Left renal pelvis (tissue), 4 donors: ENCODE measurements at regions not wholly inside any gene's neighbourhood (a gene's known extent, or its start where the extent isn't known, plus 50 kb on each side); places are given as distances from the start of the nearest gene placed in this dataset.
"Not testable (repeated sequence)": the region's sequence is repeated elsewhere in the genome, so short reads cannot be mapped to it uniquely, and the experiment has no call there.

Experiments used
- DNase-seq, 4 donors: peaks; one replicate each; pipeline ENCODE4 v3.0.0-alpha.2; 2013; ENCODE audit warnings: low read depth in 4 of 4, low spot score in 3 of 4

DNA sequence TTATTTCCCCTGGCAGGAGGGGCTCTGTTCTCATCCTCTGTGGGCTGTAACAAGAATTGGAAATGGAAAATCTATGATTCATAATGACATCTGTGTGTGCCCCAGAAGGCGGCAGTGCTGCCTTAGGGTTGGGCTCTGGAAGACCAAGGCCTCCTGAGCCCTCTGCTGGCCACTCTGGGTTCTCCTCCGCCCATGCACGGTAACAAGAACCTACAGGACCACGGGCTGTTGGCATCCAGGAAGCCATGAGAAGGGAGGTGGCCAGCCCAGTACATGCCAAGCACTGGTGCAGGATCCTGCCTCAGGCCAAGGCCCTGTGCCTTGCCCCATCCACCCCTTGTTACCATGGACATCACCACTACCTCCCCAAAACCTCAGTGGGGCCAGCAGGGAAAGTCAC, 454.2 kb downstream of the TP53TG3F start:
- not testable (repeated sequence) for DNase-seq

DNA sequence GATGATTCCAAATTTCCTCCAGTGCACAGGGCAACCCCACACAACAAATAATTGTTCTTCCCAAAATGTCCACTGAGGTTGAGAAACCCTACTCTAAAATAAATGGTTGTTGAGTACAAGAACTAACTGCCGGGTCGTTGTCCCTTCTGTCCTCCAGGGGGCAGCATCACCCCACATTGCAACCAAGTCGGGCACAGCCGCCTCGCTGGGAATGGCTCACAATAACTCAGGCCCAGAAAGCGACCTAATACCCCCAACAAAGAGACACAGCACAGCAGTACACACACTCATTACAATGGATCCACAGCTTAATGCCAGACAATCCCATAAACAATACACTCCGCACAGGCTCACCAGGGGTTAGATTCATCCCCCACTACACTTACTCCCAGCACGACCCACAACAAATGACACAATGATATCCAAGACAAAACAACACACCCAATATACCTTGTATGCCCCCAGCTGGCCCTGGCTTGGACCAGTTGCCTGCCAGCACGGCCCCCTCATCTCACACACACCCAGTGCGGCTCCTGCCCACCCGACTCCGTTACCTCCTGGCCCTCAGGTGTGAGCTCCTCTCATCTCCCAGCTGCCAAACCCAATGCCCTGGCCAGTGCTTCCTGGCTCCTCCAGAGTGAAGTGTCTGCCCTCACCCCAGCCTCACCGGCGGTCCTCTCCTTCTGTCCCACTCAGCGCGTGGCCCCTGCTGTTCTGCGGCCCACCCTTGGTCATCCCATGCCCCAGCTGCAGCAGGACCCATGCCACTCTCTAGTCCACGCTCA, 461.5 kb downstream of the TP53TG3F start:
- not testable (repeated sequence) for DNase-seq

- DNase-seq, result not testable (repeated sequence)
Measured at GRCh38 chr16:33922914-33923313, 463.5 kb downstream of the TP53TG3F start.

GRCh38 chr16:33928026-33928425, 468.6 kb downstream of the TP53TG3F start:
- not testable (repeated sequence) for DNase-seq

DNA sequence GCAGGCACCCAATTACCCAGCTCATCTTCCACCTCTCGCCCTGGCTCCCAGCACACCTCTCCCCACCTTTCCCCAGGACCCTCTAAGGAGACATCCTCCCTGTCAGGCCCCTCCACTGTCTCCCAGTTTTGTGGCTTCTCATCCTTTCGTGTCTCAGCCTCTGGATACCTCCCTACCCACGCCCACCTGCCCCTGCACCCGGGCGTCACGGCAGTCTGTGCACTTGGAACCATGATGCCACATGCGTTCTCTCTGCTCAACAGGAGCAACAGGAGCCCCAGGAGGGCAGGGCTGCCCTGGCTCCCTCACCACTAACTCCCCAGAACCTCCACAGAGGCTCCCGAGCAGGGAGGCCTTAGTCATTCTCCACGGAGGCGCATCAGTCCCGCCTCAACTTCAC, 472.8 kb downstream of the TP53TG3F start:
- not testable (repeated sequence) for DNase-seq

- DNase-seq, result not testable (repeated sequence)
Measured at GRCh38 chr16:33933039-33933438, 473.6 kb downstream of the TP53TG3F start.

GRCh38 chr16:33935766-33936165, 476.4 kb downstream of the TP53TG3F start:
- DNase-seq, result not testable (repeated sequence)

GRCh38 chr16:33938097-33938496, 478.7 kb downstream of the TP53TG3F start:
- not testable (repeated sequence) for DNase-seq

GRCh38 chr16:33961536-33961935, 502.1 kb downstream of the TP53TG3F start:
- DNase-seq, result not testable (repeated sequence)

DNA sequence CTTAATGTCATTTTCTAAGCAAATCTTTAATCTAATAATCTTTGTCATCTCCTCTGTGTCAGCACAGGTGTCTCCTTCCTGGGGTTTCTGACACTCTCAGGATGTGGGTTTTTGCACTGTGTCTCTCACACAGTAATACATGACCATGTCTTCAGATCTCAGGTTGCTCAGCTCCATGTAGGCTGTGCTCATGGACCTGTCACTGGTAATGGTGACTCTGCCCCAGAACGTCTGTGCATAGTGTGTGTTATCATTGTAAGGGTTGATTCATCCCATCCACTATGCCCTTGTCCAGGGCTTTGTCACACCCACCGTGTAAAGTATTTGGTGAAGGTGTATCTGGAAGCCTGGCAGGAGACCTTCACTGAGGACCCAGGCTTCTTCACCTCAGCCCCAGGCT, 506.1 kb downstream of the TP53TG3F start:
- not testable (repeated sequence) for DNase-seq

DNA sequence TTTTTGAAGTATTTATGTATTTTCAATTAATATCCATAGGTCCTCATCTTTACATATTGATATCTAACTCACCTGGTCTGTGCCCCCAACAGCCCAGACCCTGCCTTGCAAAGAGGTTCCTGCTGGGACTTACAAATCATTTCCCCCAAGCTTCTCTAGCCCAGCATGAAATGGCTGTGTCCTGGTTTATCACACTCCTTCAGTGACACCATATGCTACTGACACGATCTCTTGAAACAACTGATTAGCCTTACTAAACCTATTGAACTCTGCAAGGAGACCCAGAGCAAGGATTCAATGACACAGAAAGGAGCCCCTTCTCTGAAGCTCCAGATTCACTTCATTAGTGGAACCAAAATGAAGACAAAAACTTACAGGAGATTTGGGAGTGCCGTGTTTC, 507.4 kb downstream of the TP53TG3F start:
- DNase-seq, result not testable (repeated sequence)

GRCh38 chr16:33974557-33974956, 515.1 kb downstream of the TP53TG3F start:
- not testable (repeated sequence) for DNase-seq

- not testable (repeated sequence) for DNase-seq
Measured at GRCh38 chr16:33975744-33976143, 516.3 kb downstream of the TP53TG3F start.

DNA sequence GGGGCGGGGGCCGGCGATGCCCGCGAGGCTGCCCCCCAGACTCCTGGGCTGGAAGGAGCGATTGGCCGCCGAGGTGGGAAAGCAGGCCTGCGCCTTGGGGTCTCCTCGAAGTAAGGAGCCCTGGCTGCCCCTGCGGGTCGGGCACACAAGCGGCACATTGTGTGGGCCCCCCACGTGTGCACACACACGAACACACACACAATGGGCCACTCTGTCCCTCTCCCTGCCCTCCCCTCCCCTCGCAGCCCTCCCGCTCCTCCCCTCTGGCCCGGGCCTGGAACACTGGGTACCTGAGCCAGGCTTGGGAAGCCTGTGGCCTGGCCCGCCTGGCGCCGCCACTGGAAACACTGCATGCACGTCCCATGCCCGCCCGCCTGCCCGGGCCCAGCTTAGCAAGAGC, 517.1 kb downstream of the TP53TG3F start:
- not testable (repeated sequence) for DNase-seq

- DNase-seq, result not testable (repeated sequence)
Measured at GRCh38 chr16:33978784-33979183, 519.4 kb downstream of the TP53TG3F start.

DNA sequence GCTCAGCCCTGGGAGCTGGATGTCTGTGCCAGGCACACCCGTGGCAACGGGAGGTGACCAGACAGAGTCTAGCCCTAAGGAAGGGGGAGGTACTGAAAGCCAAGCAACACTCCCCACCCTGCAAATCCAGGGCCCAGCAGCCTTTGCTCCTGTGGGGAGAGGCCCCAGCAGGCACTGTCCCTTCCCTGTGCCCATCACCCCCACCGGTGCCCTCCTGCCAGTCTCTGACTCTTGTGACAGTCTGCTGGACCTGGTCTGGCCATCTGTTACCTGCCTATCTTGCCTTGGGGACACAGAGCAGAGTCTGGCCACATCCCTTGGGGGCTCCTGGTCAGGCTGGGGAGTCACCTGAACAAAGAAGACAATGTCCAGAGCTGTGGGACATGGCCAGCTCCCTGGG, 520.2 kb downstream of the TP53TG3F start:
- DNase-seq, result not testable (repeated sequence)

- not testable (repeated sequence) for DNase-seq
Measured at GRCh38 chr16:33980736-33981135, 521.3 kb downstream of the TP53TG3F start.

DNA sequence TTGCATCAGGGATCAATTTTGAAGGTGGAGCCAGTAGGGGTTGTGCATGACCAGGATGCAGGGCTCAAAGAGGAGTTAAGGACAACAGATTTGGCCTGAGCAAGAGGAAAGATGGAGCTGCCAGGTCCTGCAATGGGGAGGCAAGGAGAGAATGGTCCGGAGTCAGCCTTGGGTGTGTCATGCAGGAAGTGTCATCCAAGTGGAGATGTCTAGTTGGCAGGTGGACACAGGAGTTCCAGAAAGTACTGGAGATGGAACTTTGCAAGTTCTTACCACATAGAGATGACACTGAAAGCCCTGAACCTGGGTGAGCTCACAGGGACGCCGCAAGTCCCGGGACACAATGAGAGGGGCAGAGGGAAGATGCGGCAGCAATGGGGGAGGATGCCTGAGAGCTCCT, 525.0 kb downstream of the TP53TG3F start:
- DNase-seq, result not testable (repeated sequence)

GRCh38 chr16:33986521-33986920, 527.1 kb downstream of the TP53TG3F start:
- DNase-seq, result not testable (repeated sequence)

- not testable (repeated sequence) for DNase-seq
Measured at GRCh38 chr16:33987348-33987963, 528.0 kb downstream of the TP53TG3F start.

GRCh38 chr16:33988012-33988411, 528.6 kb downstream of the TP53TG3F start:
- DNase-seq, result not testable (repeated sequence)

DNA sequence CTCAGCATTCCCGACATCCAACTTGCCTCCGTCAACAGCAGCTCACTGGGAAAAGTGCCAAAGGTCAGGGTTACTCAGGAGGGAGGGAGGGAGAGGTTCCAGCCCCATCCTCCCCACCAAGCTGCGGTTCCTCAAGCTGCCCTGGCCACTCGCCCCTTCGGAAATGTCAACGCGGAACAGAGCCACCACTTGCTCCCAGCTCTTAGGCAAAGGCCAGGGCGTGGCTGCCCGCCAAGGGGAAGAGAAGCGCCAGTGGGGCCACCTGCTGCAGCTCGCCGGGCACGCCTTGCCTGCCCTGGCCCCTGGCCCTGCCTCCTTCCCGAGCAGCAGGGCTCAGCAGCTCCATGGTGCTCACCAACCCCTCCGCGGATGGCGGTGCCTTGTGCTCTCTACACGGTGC, 531.1 kb downstream of the TP53TG3F start:
- DNase-seq, result not testable (repeated sequence)
